ENCODE measurements at regions not wholly inside any gene's neighbourhood (a gene's known extent, or its start where the extent isn't known, plus 50 kb on each side); places are given as distances from the start of the nearest gene placed in this dataset.

- no peak for TF ChIP-seq CTCF (IDR thresholded peaks at IDR 0.05; ENCODE audit: unreplicated experiment)
- Mint-ChIP-seq H3K9me3 (ENCODE audit: unreplicated experiment) (no peaks in the 10 kb centered on the region), H3K36me3 (ENCODE audit: insufficient read depth, unreplicated experiment) (no peaks in the 10 kb centered on the region), H3K4me1 (ENCODE audit: insufficient read depth, unreplicated experiment) (peaks cover 20% of the 10 kb centered on the region), H3K27me3 (ENCODE audit: insufficient read depth, unreplicated experiment) (no peaks in the 10 kb centered on the region), H3K27ac (ENCODE audit: low read depth, unreplicated experiment) (peak overlapping the region; percentile 52), H3K4me3 (ENCODE audit: unreplicated experiment) (no peak overlapping the region)
- no peak for DNase-seq (ENCODE audit: unreplicated experiment)
- BruUV-seq (replicated peaks) = no TSS peak
- intact Hi-C loops (cut with micrococcal nuclease) = no loop called here
- CTCF ChIA-PET = interaction anchor here (0.7 to 1.3 kb wide), 3 partner anchors 9 to 1943 kb away, joined by 3 to 4 read pairs (median 3); no protein-coding TSS in a partner anchor
- POLR2A ChIA-PET = interaction anchor here (0.7 kb wide), 1 partner anchor 201 kb away, joined by 3 read pairs; no protein-coding TSS in a partner anchor
These were observed 2002.2 kb upstream of the PIK3C3 start for GRCh38 chr18:39952816-39953215.

- peak; percentile 56 for DNase-seq (ENCODE audit: unreplicated experiment)
- Mint-ChIP-seq H3K27me3 (ENCODE audit: insufficient read depth, unreplicated experiment) (no peaks in the 10 kb centered on the region), H3K4me1 (ENCODE audit: insufficient read depth, unreplicated experiment) (peaks cover 33% of the 10 kb centered on the region), H3K9me3 (ENCODE audit: unreplicated experiment) (no peaks in the 10 kb centered on the region), H3K4me3 (ENCODE audit: unreplicated experiment) (no peak overlapping the region), H3K36me3 (ENCODE audit: insufficient read depth, unreplicated experiment) (no peaks in the 10 kb centered on the region), H3K27ac (ENCODE audit: low read depth, unreplicated experiment) (peak overlapping the region; percentile 52)
- ChIA-PET CTCF (no interaction called here), POLR2A (interaction anchor here (0.8 to 1.6 kb wide), 2 partner anchors 11 to 15 kb away, joined by 3 read pairs; no protein-coding TSS in a partner anchor)
- no TSS peak for BruUV-seq (replicated peaks)
- no peak for TF ChIP-seq CTCF (IDR thresholded peaks at IDR 0.05; ENCODE audit: unreplicated experiment)
- intact Hi-C loops (cut with micrococcal nuclease) = no loop called here
These were observed 2003.8 kb upstream of the PIK3C3 start for GRCh38 chr18:39951142-39951720.

GRCh38 chr18:39946623-39947061, 2008.4 kb upstream of the PIK3C3 start:
- POLR2A ChIA-PET = interaction anchor here (0.6 to 1.7 kb wide), 7 partner anchors 9 to 357 kb away, joined by 3 to 7 read pairs (median 4); no protein-coding TSS in a partner anchor
- Mint-ChIP-seq H3K27me3 (ENCODE audit: insufficient read depth, unreplicated experiment) (no peaks in the 10 kb centered on the region), H3K9me3 (ENCODE audit: unreplicated experiment) (no peaks in the 10 kb centered on the region), H3K36me3 (ENCODE audit: insufficient read depth, unreplicated experiment) (peaks cover 5% of the 10 kb centered on the region), H3K4me1 (ENCODE audit: insufficient read depth, unreplicated experiment) (peaks cover 27% of the 10 kb centered on the region), H3K27ac (ENCODE audit: low read depth, unreplicated experiment) (peak overlapping the region; percentile 96), H3K4me3 (ENCODE audit: unreplicated experiment) (peak overlapping the region; percentile 4)
- DNase-seq (ENCODE audit: unreplicated experiment) = peak; percentile 83
- TF ChIP-seq CTCF (IDR thresholded peaks at IDR 0.05; ENCODE audit: unreplicated experiment) = no peak
- intact Hi-C loops (cut with micrococcal nuclease) = no loop called here
- BruUV-seq (replicated peaks) = no TSS peak
- CTCF ChIA-PET = no interaction called here

- H3K27me3 Mint-ChIP-seq (ENCODE audit: insufficient read depth, unreplicated experiment) = no peaks in the 10 kb centered on the region
- H3K9me3 Mint-ChIP-seq (ENCODE audit: unreplicated experiment) = no peaks in the 10 kb centered on the region
- H3K4me1 Mint-ChIP-seq (ENCODE audit: insufficient read depth, unreplicated experiment) = peaks cover 17% of the 10 kb centered on the region
- no peak overlapping the region for H3K4me3 Mint-ChIP-seq (ENCODE audit: unreplicated experiment)
- CTCF ChIA-PET = no interaction called here
- no peak for TF ChIP-seq CTCF (IDR thresholded peaks at IDR 0.05; ENCODE audit: unreplicated experiment)
- DNase-seq (ENCODE audit: unreplicated experiment) = no peak
- BruUV-seq (replicated peaks) = no TSS peak
- POLR2A ChIA-PET = interaction anchor here (0.9 kb wide), 1 partner anchor 9 kb away, joined by 4 read pairs; no protein-coding TSS in a partner anchor
- H3K27ac Mint-ChIP-seq (ENCODE audit: low read depth, unreplicated experiment) = peak overlapping the region; percentile 96
- intact Hi-C loops (cut with micrococcal nuclease) = no loop called here
- H3K36me3 Mint-ChIP-seq (ENCODE audit: insufficient read depth, unreplicated experiment) = peaks cover 5% of the 10 kb centered on the region
These were observed 2010.0 kb upstream of the PIK3C3 start for GRCh38 chr18:39945076-39945475.

All from MCF 10A (cell line).